ENCODE measurements at regions not wholly inside any gene's neighbourhood (a gene's known extent, or its start where the extent isn't known, plus 50 kb on each side); places are given as distances from the start of the nearest gene placed in this dataset.
A peak's percentile ranks its signal among the peaks of the same experiment; 100 is the strongest.
"Not testable (repeated sequence)": the region's sequence is repeated elsewhere in the genome, so short reads cannot be mapped to it uniquely, and the experiment has no call there.

DNA sequence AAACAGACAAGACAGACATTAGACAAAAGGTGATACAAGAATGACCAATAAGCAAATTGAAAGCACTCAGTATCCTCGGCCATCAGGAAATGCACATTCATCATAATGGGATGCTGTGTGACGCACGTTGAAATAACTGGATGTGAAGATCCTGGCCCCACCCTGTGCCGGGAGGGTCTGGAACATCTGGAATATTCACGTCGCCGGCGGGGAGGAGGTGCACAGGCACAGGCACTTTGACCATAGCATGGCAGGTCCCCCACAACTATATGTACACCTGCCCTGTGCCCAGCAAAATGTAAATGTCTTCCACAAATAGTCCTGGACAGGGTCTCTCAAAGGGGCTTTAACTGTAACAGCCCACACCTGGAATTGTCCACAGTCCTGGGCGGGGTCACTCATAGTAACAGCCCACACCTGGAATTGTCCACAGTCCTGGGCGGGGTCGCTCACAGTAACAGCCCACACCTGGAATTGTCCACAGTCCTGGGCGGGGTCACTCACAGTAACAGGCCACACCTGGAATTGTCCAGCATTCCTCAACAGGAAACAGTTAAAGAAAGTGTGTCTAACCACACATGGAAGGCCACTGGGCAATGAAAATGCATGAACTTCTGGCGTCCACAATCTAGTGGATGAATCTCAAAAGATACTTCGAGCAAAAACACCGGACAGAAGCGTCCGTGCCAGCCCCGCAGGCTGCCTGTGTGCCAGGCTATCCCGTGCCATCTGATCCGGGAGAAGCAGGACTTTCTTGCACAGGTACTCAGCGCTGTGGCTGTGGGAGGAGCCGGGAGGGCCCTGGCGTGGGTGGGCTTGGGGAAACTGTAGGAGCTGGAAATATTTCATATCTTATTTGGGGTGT, 113.4 kb downstream of the RTP5 start:
- no peaks in the 10 kb centered on the region for H3K4me1 ChIP-seq (ENCODE audit: control insufficient read depth, insufficient read depth, low read length, poor library complexity, severe bottlenecking)
- no peak overlapping the region for H3K27ac ChIP-seq (ENCODE audit: insufficient read depth, low read length, poor library complexity, severe bottlenecking)
- H3K4me3 ChIP-seq (ENCODE audit: insufficient read depth, low read depth, low read length, poor library complexity, severe bottlenecking), result no peak overlapping the region

DNA sequence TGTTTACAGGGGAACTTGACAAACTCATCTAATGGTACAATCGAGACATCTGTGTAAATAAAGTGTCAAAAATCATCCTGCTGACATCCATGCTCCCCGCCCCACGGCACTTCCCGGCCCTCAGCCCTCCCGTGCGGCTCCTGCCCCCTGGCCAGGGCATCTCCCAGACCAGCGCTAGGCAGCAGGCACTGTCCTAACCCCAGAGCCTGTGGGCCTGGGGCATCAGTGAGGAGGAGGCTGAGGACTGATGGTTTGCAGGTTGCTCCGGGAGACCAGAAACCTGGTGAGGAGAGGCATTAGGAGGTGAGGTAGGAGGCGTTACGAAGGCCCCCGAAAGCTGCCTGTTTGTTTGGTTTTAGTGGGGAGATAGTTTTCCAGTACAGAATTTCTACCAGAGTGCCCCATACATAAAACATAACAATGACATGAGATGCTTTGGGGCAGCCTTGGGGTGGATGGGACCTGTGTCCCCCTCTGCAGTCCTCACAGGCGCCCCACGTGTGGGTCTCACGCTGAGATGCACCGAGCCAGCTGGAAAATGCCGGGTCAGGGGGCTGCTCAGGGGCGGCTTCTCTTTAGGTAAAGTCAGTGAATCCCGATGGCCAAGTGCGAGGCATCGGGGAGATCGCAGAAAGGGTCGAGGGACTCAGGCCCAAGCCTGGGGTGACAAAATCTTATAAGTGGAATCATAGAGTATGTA, 114.2 kb downstream of the RTP5 start:
- Histone ChIP-seq H3K27ac (ENCODE audit: insufficient read depth, low read length, poor library complexity, severe bottlenecking) (no peak overlapping the region), H3K27me3 (replicated peaks; ENCODE audit: control insufficient read depth, insufficient read depth, low read length, poor library complexity, severe bottlenecking) (no peaks in the 10 kb centered on the region), H3K4me3 (ENCODE audit: insufficient read depth, low read depth, low read length, poor library complexity, severe bottlenecking) (no peak overlapping the region), H3K4me1 (ENCODE audit: control insufficient read depth, insufficient read depth, low read length, poor library complexity, severe bottlenecking) (no peaks in the 10 kb centered on the region), H3K36me3 (ENCODE audit: control insufficient read depth, insufficient read depth, low read length) (peaks cover 3% of the 10 kb centered on the region), H3K9me3 (ENCODE audit: control insufficient read depth, low read length) (no peaks in the 10 kb centered on the region)
- DNase-seq, result no peak

More for the DNA sequence above, 113.4 kb downstream of the RTP5 start:
- no peaks in the 10 kb centered on the region for H3K9me3 ChIP-seq (ENCODE audit: control insufficient read depth, low read length)
- H3K27me3 ChIP-seq (replicated peaks; ENCODE audit: control insufficient read depth, insufficient read depth, low read length, poor library complexity, severe bottlenecking), result no peaks in the 10 kb centered on the region
- no peak for DNase-seq
- H3K36me3 ChIP-seq (ENCODE audit: control insufficient read depth, insufficient read depth, low read length), result peaks cover 6% of the 10 kb centered on the region

DNA sequence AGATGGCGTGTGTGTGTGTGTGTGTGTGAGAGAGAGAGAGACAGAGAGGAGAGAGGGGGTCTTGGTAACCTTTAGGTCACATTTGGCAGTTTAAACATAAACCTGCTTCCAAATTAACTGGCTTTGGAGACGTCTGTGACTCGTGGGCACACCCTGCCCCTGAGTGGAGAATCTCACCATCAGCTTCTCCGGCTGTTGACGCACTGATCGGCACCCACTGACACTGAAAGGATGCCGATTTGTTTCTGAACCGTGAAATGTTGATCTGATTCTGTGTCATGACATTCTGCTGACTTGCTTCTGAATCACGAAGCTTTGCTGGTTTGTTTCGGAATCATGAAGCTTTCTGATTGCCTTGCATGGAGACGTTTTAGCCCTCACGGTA, 114.7 kb downstream of the RTP5 start:
- Histone ChIP-seq H3K36me3 (ENCODE audit: control insufficient read depth, insufficient read depth, low read length) (no peaks in the 10 kb centered on the region), H3K9me3 (ENCODE audit: control insufficient read depth, low read length) (no peaks in the 10 kb centered on the region), H3K4me1 (ENCODE audit: control insufficient read depth, insufficient read depth, low read length, poor library complexity, severe bottlenecking) (no peaks in the 10 kb centered on the region), H3K27me3 (replicated peaks; ENCODE audit: control insufficient read depth, insufficient read depth, low read length, poor library complexity, severe bottlenecking) (no peaks in the 10 kb centered on the region), H3K4me3 (ENCODE audit: insufficient read depth, low read depth, low read length, poor library complexity, severe bottlenecking) (no peak overlapping the region), H3K27ac (ENCODE audit: insufficient read depth, low read length, poor library complexity, severe bottlenecking) (no peak overlapping the region)
- no peak for DNase-seq

GRCh38 chr2:241984658-241985057, 115.1 kb downstream of the RTP5 start:
- Histone ChIP-seq H3K4me1 (ENCODE audit: control insufficient read depth, insufficient read depth, low read length, poor library complexity, severe bottlenecking) (no peaks in the 10 kb centered on the region), H3K36me3 (ENCODE audit: control insufficient read depth, insufficient read depth, low read length) (no peaks in the 10 kb centered on the region), H3K4me3 (ENCODE audit: insufficient read depth, low read depth, low read length, poor library complexity, severe bottlenecking) (no peak overlapping the region), H3K27me3 (replicated peaks; ENCODE audit: control insufficient read depth, insufficient read depth, low read length, poor library complexity, severe bottlenecking) (no peaks in the 10 kb centered on the region), H3K9me3 (ENCODE audit: control insufficient read depth, low read length) (no peaks in the 10 kb centered on the region), H3K27ac (ENCODE audit: insufficient read depth, low read length, poor library complexity, severe bottlenecking) (no peak overlapping the region)
- no peak for DNase-seq

GRCh38 chr2:241985161-241985985, 115.8 kb downstream of the RTP5 start:
- not testable (repeated sequence) for H3K27ac ChIP-seq (ENCODE audit: insufficient read depth, low read length, poor library complexity, severe bottlenecking); H3K36me3 ChIP-seq (ENCODE audit: control insufficient read depth, insufficient read depth, low read length)
- peak; percentile 27 to 67 (median 64) for DNase-seq

GRCh38 chr2:241985986-241986329, 116.4 kb downstream of the RTP5 start:
- no peak for DNase-seq
- no peaks in the 10 kb centered on the region for H3K9me3 ChIP-seq (ENCODE audit: control insufficient read depth, low read length)
- no peaks in the 10 kb centered on the region for H3K36me3 ChIP-seq (ENCODE audit: control insufficient read depth, insufficient read depth, low read length)
- H3K27ac ChIP-seq (ENCODE audit: insufficient read depth, low read length, poor library complexity, severe bottlenecking), result no peak overlapping the region
- H3K4me3 ChIP-seq (ENCODE audit: insufficient read depth, low read depth, low read length, poor library complexity, severe bottlenecking), result no peak overlapping the region
- H3K4me1 ChIP-seq (ENCODE audit: control insufficient read depth, insufficient read depth, low read length, poor library complexity, severe bottlenecking), result no peaks in the 10 kb centered on the region
- no peaks in the 10 kb centered on the region for H3K27me3 ChIP-seq (replicated peaks; ENCODE audit: control insufficient read depth, insufficient read depth, low read length, poor library complexity, severe bottlenecking)

More at GRCh38 chr2:241985161-241985985, 115.8 kb downstream of the RTP5 start:
- not testable (repeated sequence) for H3K9me3 ChIP-seq (ENCODE audit: control insufficient read depth, low read length); H3K4me3 ChIP-seq (ENCODE audit: insufficient read depth, low read depth, low read length, poor library complexity, severe bottlenecking); H3K27me3 ChIP-seq (replicated peaks; ENCODE audit: control insufficient read depth, insufficient read depth, low read length, poor library complexity, severe bottlenecking); H3K4me1 ChIP-seq (ENCODE audit: control insufficient read depth, insufficient read depth, low read length, poor library complexity, severe bottlenecking)

GRCh38 chr2:241986836-241987641, 117.5 kb downstream of the RTP5 start:
- Histone ChIP-seq H3K36me3 (ENCODE audit: control insufficient read depth, insufficient read depth, low read length) (no peaks in the 10 kb centered on the region), H3K27ac (ENCODE audit: insufficient read depth, low read length, poor library complexity, severe bottlenecking) (no peak overlapping the region), H3K27me3 (replicated peaks; ENCODE audit: control insufficient read depth, insufficient read depth, low read length, poor library complexity, severe bottlenecking) (no peaks in the 10 kb centered on the region), H3K4me1 (ENCODE audit: control insufficient read depth, insufficient read depth, low read length, poor library complexity, severe bottlenecking) (no peaks in the 10 kb centered on the region), H3K9me3 (ENCODE audit: control insufficient read depth, low read length) (no peaks in the 10 kb centered on the region), H3K4me3 (ENCODE audit: insufficient read depth, low read depth, low read length, poor library complexity, severe bottlenecking) (no peak overlapping the region)
- no peak for DNase-seq

DNA sequence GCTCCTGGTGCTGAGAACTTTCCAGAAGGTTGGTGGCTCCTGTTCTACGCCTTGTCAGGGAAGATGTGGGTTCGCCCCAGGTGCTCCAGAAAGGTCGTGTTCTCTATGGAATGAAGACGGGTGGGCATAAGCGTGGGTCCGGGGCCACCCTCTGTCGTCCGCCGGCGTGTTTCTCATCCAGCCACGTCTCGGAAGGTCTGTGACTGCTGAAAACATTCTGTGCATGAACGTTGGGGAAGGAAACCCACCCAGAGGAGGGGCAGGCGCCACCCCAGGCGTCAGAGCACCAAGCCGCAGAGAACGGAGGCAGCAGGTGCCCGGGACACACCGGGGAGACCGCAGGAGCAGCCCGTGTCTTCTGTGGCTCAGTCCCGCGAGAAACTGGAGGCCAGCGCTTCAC, 118.2 kb downstream of the RTP5 start:
- no peak for DNase-seq
- Histone ChIP-seq H3K27ac (ENCODE audit: insufficient read depth, low read length, poor library complexity, severe bottlenecking) (no peak overlapping the region), H3K36me3 (ENCODE audit: control insufficient read depth, insufficient read depth, low read length) (no peaks in the 10 kb centered on the region), H3K27me3 (replicated peaks; ENCODE audit: control insufficient read depth, insufficient read depth, low read length, poor library complexity, severe bottlenecking) (no peaks in the 10 kb centered on the region), H3K4me3 (ENCODE audit: insufficient read depth, low read depth, low read length, poor library complexity, severe bottlenecking) (no peak overlapping the region), H3K4me1 (ENCODE audit: control insufficient read depth, insufficient read depth, low read length, poor library complexity, severe bottlenecking) (no peaks in the 10 kb centered on the region), H3K9me3 (ENCODE audit: control insufficient read depth, low read length) (no peaks in the 10 kb centered on the region)

DNA sequence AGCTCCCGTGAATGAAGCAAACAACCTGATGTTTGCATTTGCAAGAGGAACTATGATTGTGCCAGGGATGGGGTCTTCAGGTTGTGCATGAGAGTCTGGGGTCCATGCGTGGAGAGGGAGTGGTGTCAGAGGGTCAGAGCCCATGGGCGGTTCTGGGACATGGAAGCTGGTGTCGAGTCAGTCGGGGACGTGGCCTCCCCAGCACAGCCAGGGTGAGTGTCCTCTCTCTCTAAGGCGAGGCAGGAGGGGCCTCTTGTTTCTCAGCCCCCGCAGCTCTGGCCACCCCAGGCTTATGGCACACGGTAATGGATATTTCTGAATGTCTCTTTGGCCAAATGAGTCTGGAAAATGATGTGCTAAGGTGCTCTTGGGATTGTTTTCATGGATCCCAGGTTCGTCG, 118.6 kb downstream of the RTP5 start:
- Histone ChIP-seq H3K36me3 (ENCODE audit: control insufficient read depth, insufficient read depth, low read length) (no peaks in the 10 kb centered on the region), H3K4me1 (ENCODE audit: control insufficient read depth, insufficient read depth, low read length, poor library complexity, severe bottlenecking) (no peaks in the 10 kb centered on the region), H3K9me3 (ENCODE audit: control insufficient read depth, low read length) (no peaks in the 10 kb centered on the region), H3K27ac (ENCODE audit: insufficient read depth, low read length, poor library complexity, severe bottlenecking) (no peak overlapping the region), H3K27me3 (replicated peaks; ENCODE audit: control insufficient read depth, insufficient read depth, low read length, poor library complexity, severe bottlenecking) (no peaks in the 10 kb centered on the region), H3K4me3 (ENCODE audit: insufficient read depth, low read depth, low read length, poor library complexity, severe bottlenecking) (no peak overlapping the region)
- DNase-seq, result no peak

All from effector memory CD4-positive, alpha-beta T cell (primary cell).